T1000 (cell line): ENCODE measurements at regions not wholly inside any gene's neighbourhood (a gene's known extent, or its start where the extent isn't known, plus 50 kb on each side); places are given as distances from the start of the nearest gene placed in this dataset.

Experiments
- DNase-seq: peaks from one replicate; lab custom pipeline; 2025; ENCODE audit warnings: mixed read lengths; lab: John Stamatoyannopoulos, UW

DNA sequence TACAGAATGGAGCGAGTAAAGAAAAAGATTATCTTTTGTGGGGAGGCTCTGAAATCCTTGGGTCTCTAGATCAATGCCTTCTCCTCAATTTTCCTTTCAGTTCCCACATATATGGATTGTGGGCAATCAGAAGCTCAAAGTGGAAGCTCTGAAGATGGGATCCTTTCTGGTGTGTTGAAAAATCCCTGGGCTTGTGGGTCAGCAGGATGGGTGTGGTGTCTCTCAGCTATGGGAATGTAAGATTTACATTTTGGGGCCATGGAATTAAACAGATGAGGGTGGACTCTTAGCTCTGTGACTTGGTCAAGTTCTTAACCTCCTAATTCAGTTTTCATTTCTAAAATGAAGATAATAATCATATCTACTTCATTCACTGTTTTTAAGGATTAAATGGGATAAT is 231.9 kb upstream of the CA10 start:
- no peak for DNase-seq

DNA sequence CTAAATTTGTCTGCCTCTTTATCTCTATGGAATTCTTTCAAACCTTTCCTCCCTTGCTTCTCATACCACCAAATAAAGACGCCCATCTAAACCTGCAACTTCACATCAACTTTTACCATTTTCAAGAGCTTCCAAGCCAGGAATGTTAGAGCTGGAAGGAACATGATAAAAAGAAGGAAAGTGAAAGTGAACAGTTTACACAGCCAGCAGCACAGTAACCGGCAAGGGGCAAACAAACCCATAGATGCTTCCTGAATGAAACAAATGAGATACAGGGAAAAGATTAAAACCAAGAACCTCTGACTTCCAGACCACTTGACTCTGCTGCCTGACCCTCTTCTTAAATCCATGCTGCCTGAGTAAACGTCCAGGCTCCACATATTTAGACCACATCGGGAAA is 231.1 kb upstream of the CA10 start:
- DNase-seq, result no peak

- no peak for DNase-seq
Observed at GRCh38 chr17:52388941-52389340, 230.4 kb upstream of the CA10 start.

DNA sequence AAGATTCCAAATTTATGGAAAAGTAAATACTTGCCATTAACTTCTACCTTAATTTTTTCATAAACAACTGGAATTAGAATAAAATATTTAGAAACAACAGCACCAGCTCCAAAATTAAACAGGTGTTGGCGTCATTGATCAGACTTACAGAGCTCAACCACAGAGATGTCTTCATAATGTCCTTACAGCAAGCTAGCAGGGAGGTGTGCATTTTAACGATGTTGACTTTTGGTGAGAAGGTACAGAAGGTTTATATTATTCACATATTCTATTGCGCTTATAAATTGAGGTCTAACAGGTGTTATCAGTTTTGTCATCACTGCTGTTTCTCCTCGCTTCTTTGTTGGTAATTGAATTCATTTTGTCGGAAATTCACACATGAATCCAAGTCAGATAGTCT is 226.2 kb upstream of the CA10 start:
- no peak for DNase-seq

GRCh38 chr17:52383493-52384100 is 225.1 kb upstream of the CA10 start:
- DNase-seq, result peak; percentile 10

DNA sequence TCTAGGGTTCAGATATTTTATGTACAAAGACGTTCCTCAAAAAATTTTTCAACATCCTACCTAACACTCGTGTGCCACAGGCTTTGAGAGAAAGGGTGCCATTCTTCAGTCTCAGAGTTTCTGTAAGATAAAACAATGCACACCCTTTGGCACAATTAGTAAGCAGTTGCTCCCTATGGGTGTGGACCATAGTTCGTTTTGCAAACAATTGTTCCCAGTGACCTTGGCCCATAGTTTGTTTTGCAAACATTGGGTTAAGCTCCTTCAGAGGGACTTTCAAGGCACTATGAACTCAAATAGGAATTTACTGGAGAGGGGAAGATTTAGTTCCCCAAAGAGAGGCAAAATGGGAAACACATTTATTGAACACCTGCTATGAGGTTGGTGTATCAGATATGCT is 220.3 kb upstream of the CA10 start:
- DNase-seq, result no peak

DNA sequence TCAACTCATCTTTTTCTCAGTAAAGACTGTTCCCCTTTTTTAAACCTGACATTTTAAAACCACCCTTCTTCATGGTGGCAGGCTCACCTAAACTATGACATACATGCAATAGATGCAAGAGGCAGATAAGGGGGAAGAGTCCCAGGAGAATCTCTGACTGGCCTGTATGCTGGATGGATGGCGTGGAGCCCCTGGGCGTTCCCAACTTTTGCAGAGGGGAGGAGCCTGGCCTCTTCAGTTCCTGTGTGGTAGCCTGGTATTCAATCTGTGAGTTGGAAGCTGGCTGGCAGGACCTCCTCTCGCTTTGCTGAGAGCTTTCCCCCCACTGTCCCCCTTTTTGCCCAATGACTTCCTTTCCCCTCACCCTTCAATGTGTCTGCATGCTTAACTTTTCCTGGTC is 217.6 kb upstream of the CA10 start:
- no peak for DNase-seq

- no peak for DNase-seq
Observed at GRCh38 chr17:52368886-52369285, 210.4 kb upstream of the CA10 start.

DNA sequence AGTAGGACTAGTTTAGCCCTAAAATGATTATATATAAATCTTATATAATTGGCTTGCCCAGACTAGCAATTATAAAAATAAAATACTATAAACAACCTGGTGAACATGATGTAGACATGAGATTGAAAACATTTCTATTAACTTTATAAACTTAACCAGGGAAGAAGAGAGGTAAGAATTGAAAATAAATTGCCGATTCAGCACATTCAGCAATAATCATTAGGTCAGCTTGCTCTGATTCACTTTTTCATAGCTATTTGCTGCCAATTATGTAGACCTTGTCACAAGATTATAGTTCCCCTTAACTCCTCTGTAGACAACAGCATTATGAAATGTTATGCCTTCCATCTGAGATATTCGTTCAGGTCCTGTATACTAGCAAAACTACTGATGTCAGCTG is 199.3 kb upstream of the CA10 start:
- DNase-seq, result no peak

DNA sequence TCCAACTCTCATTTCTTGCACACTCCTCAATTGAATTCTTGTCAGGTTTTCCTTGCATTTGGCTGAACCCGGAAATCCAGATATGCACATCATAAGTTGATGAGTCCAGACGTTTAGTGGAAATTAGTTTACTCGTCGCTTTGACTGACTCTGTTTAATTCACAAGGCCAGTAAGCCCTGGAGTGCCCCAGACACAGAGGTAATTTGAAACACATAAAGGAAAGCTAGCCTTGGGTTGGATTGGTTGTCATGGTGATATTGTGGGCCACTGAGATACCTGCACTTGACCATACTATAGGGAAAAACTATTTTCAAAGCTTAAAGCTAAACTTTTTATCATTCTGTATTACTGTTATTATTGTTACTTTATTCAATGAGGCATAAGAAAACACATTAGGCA is 178.3 kb upstream of the CA10 start:
- no peak for DNase-seq

GRCh38 chr17:52306314-52306713 is 147.8 kb upstream of the CA10 start:
- no peak for DNase-seq

DNA sequence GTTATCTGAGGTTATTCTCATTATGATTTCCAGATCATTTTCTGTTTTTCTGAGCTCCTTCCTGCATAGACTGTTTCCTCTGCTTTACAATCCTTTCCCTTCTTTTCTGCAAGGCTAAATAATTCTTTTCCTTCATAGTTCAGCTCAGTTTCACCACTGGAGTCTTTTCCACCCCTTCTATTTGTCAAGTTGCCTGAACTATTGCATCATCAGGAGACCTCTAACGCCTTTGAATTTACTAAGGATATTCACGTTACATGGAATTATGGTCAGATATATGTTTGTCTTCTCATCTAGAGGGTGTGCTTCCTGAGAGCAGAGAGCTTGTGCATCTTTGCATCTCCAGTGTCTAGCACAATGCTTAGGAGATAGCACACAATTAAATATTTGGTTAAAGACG is 140.4 kb upstream of the CA10 start:
- DNase-seq, result no peak

- DNase-seq, result no peak
Observed at GRCh38 chr17:52297230-52298010, 138.9 kb upstream of the CA10 start.

- DNase-seq, result no peak
Observed at GRCh38 chr17:52294301-52294700, 135.8 kb upstream of the CA10 start.

GRCh38 chr17:52287611-52288010 is 129.1 kb upstream of the CA10 start:
- DNase-seq, result no peak

DNA sequence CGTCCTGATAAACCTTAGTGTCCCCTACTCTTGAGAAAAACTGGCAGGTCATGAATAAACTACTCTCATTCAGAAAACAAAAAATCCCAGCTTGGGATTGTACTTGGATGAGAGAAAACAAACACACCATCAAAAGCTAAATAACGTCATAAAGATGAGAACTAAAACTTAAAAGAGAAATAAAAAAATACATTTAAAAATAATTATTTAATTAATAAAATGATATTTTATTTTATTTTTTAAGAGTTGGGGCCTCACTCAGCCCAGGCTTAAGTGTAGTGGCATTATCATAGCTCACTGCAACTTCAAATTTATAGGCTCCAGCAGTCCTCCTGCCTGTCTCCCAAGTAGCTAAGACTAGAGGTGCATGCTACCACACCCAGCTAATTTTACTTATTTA is 125.4 kb upstream of the CA10 start:
- DNase-seq, result no peak

DNA sequence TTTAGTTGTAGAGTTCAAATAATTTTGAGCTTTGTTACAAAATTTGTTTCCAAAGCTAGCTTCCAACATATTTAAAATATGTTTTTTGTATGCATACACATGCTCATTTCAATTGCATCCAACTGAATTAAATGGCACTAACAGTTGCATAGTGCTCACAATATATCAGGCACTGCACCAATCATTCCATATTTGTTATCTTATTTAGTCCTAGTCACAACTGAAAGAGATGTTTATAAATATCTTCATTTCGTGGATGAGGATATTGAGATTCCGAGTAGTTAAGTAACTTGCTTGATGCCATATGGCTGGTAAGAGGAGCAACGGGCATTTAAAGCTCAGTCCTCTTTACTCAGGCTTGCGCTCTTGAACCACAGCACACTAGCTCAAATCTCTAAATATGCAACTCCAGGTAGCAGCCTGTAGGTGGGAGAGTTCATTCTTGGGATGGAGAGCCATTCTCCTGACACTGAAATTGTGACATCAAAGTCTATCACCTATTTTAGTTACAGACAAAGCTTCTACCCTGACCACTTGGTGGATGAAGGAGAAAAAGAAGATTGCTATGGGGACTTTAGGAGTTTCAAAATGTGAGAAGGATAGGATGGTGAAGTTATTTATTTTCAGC is 118.0 kb upstream of the CA10 start:
- no peak for DNase-seq

DNA sequence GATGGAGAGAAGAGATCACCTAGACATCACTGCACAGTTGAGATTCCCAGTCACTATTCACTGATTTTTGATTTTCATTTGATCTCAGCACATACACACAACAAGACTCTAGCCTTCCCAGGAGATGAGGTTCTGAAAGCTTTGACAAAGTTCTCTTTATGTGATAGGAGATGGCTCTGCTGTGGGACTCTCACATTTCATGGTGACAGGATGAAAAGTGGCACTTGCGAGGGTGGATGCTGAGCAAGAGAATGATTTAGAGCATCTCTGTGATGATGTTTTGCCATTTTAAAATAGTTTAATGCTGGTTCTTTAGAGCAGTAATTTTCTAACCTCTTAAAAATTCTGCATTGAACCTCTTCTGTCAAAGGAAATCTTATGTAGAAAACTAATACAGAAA is 113.3 kb upstream of the CA10 start:
- no peak for DNase-seq

DNA sequence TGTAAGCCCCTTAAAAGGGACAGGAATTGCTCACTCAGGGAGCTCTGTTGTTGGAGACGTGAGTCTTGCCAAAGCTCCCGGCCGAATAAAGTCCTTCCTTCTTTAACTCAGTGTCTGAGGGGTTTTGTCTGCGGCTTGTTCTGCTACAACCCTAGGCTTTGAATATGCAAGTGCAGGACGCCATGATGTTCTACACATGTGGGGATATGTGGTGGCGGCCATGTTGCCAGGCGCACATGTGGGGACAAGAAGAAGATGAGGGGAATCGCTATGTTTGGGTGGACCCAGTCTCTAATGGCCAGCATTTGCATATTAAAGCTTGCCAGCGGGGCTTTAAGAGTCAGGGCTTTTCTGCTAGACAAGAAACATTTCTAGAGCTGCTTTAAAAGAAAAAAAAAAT is 96.8 kb upstream of the CA10 start:
- no peak for DNase-seq

DNA sequence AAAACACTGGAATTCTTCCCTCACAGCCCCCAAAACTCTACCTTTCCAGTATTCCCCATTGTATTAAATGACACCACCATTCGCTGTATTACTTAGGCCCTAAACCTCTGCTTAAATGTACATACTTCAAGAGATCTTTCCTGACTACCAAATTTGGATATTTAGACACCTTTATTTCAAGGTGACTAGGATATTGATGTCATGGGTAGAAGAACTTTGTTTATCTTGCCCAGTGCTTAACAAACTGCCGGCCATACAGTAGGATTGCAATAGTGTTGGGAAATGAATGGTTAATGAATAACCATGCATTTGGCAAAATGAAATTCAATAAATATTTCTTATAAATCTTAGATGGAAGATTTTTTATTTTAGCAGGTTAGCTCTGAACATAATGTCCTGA is 86.2 kb upstream of the CA10 start:
- DNase-seq, result no peak

DNA sequence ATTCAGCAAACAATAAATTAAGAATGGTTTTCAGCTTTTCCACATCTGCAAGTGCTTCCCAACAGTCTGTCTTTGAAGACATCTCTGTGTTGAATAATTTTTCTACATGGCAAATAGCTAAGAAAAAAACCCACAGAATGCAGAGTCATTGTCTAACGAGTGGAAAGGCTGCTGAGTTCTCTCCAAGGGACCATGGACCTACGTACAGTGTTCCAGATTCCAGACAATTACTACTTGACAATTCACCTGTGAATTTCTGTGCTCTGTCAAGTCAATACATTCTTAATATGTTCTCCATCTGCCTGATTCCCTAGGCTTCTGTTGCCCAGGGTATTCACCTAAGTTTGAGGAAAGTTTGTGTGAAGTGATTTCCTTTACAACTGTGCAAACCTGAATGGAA is 83.8 kb upstream of the CA10 start:
- DNase-seq, result no peak

- DNase-seq, result no peak
Observed at GRCh38 chr17:52237151-52237550, 78.6 kb upstream of the CA10 start.

DNA sequence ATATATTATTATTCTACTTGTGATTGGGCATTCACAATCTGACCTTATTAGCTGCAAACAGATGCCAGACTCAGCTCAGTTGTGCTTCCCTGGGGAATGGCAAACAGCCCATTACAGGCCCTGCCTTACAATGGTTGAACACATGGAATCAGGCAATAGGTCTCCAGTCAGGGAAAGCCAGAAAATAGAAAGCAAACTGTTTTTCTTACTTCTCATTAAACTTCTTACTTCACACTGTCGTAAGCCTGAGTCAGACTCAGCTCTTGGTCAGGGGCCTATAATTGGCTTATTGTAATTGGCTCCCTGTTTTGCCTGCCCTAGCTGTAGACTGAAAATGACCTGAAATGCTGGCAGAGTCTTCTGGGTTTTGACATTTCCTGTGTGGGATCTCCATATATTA is 77.0 kb upstream of the CA10 start:
- no peak for DNase-seq

- no peak for DNase-seq
Observed at GRCh38 chr17:52233632-52234031, 75.1 kb upstream of the CA10 start.
